ENCODE measurements at regions not wholly inside any gene's neighbourhood (a gene's known extent, or its start where the extent isn't known, plus 50 kb on each side); places are given as distances from the start of the nearest gene placed in this dataset.

- no peak overlapping the region for H3K4me3 ChIP-seq (ENCODE audit: low read depth, low read length)
- no peak for DNase-seq (ENCODE audit: low read depth)
- TF ChIP-seq CTCF (IDR thresholded peaks at IDR 0.05; ENCODE audit: insufficient read depth, low read depth, low read length): no peak
Measured at GRCh38 chr11:10386361-10386760, 68.7 kb upstream of the AMPD3 start.

GRCh38 chr11:10386861-10387205, 68.2 kb upstream of the AMPD3 start:
- no peak for DNase-seq (ENCODE audit: low read depth)
- no peak for TF ChIP-seq CTCF (IDR thresholded peaks at IDR 0.05; ENCODE audit: insufficient read depth, low read depth, low read length)
- H3K4me3 ChIP-seq (ENCODE audit: low read depth, low read length): no peak overlapping the region

GRCh38 chr11:10387206-10388083, 67.6 kb upstream of the AMPD3 start:
- DNase-seq (ENCODE audit: low read depth): peak; percentile 87
- no peak for TF ChIP-seq CTCF (IDR thresholded peaks at IDR 0.05; ENCODE audit: insufficient read depth, low read depth, low read length)
- no peak overlapping the region for H3K4me3 ChIP-seq (ENCODE audit: low read depth, low read length)

- H3K4me3 ChIP-seq (ENCODE audit: low read depth, low read length): no peak overlapping the region
- no peak for TF ChIP-seq CTCF (IDR thresholded peaks at IDR 0.05; ENCODE audit: insufficient read depth, low read depth, low read length)
- no peak for DNase-seq (ENCODE audit: low read depth)
Measured at GRCh38 chr11:10388101-10388500, 67.0 kb upstream of the AMPD3 start.

- TF ChIP-seq CTCF (IDR thresholded peaks at IDR 0.05; ENCODE audit: insufficient read depth, low read depth, low read length): no peak
- no peak overlapping the region for H3K4me3 ChIP-seq (ENCODE audit: low read depth, low read length)
- no peak for DNase-seq (ENCODE audit: low read depth)
Measured at GRCh38 chr11:10388574-10388973, 66.5 kb upstream of the AMPD3 start.

GRCh38 chr11:10390375-10390774, 64.7 kb upstream of the AMPD3 start:
- TF ChIP-seq CTCF (IDR thresholded peaks at IDR 0.05; ENCODE audit: insufficient read depth, low read depth, low read length): no peak
- H3K4me3 ChIP-seq (ENCODE audit: low read depth, low read length): no peak overlapping the region
- DNase-seq (ENCODE audit: low read depth): no peak

All from fibroblast of villous mesenchyme (primary cell).